Spleen (tissue), 7 donors: ENCODE measurements at regions not wholly inside any gene's neighbourhood (a gene's known extent, or its start where the extent isn't known, plus 50 kb on each side); places are given as distances from the start of the nearest gene placed in this dataset.

Experiments used
- POLR2A ChIP-seq, 3 donors: fragments of 450-650 bp; IDR thresholded peaks; one replicate each; pipeline ENCODE4 v1.5.1; 2017; ENCODE audit warnings: antibody characterized with exemption in 3 of 3, mild to moderate bottlenecking in 1 of 3
- POLR2AphosphoS5 ChIP-seq, 3 donors: sonication (generic); formaldehyde crosslinking; IDR thresholded peaks; one replicate each; pipeline ENCODE4 v1.5.1; 2017; ENCODE audit warnings: antibody characterized with exemption in 3 of 3
- TF ChIP-seq, protein P1 (sequence below), 11 experiments: fragments of 200-600 bp in 7 of 11; fragments of 450-650 bp in 4 of 11; sonication (generic) in 4 of 11; IDR thresholded peaks in 8 of 11; conservative IDR thresholded peaks in 3 of 11; 1 replicate in 7 of 11; 2 replicates in 4 of 11; pipeline versions ENCODE4 v1.4.0 to v1.8.0; 2016 to 2021; ENCODE audit warnings: antibody characterized with exemption in 11 of 11, inconsistent platforms in 4 of 11, mild to moderate bottlenecking in 1 of 11
- donor health status: DM: no; HTN: no; CAD: no; lungs with moderate emphysema.
- donor health status: DM: no; HTN: no; CAD: no.
- donor health status: DM: no; HTN: no; CAD: no.

DNA sequence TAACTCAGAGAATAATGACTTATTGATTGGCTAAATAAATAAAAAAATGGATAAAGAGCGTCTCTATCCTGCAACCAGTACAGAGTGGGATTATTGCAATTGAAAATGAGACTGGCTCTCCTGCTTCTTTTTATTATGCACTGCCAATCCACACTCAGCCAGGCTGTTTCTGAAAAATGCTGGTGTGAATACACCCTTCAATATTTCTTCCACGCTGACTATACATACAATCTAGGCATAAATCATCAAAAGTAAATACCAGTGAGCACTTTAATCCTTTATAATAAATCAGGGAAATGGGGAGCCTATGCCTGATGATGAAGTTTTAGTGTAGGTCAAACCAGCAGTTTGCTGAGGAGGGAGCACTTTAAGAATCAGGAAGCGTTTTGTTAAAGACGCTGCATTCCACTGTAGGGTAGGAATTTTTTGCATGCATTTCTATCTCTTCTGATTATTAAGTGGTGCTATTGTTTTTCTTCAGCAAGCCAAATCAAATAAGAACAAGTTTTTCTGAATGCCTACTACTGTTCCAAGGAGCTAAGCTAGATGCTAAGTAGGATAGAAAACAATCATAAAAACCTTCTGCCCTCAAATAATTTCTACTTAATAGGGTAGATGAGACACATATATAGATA lies 781.5 kb downstream of the TBL1XR1 start:
- TF ChIP-seq, protein P1, sequence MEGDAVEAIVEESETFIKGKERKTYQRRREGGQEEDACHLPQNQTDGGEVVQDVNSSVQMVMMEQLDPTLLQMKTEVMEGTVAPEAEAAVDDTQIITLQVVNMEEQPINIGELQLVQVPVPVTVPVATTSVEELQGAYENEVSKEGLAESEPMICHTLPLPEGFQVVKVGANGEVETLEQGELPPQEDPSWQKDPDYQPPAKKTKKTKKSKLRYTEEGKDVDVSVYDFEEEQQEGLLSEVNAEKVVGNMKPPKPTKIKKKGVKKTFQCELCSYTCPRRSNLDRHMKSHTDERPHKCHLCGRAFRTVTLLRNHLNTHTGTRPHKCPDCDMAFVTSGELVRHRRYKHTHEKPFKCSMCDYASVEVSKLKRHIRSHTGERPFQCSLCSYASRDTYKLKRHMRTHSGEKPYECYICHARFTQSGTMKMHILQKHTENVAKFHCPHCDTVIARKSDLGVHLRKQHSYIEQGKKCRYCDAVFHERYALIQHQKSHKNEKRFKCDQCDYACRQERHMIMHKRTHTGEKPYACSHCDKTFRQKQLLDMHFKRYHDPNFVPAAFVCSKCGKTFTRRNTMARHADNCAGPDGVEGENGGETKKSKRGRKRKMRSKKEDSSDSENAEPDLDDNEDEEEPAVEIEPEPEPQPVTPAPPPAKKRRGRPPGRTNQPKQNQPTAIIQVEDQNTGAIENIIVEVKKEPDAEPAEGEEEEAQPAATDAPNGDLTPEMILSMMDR (IDR thresholded peaks at IDR 0.05 in 8 of 11, conservative IDR thresholded peaks at IDR 0.05 in 3 of 11): no peak
- no peak for TF ChIP-seq POLR2A (IDR thresholded peaks at IDR 0.05)
- no peak for TF ChIP-seq POLR2AphosphoS5 (IDR thresholded peaks at IDR 0.05)
